Neural cell (in vitro differentiated cells): ENCODE measurements at regions not wholly inside any gene's neighbourhood (a gene's known extent, or its start where the extent isn't known, plus 50 kb on each side); places are given as distances from the start of the nearest gene placed in this dataset.

Source experiments
- H2AFZ ChIP-seq: fragments of 200-600, 300-800 bp; sonication (generic), shearing (Covaris generic); 2 replicates; pipeline ENCODE4 v1.6.0; 2014; ENCODE audit warnings: low read depth, mild to moderate bottlenecking, antibody characterized with exemption, low read length, moderate library complexity
- H3F3A ChIP-seq: fragments of 200-600 bp; shearing (Covaris generic); 2 replicates; pipeline ENCODE4 v1.6.1; 2016; ENCODE audit warnings: mild to moderate bottlenecking, moderate library complexity, mixed read lengths, antibody characterized with exemption, low read length; ENCODE audit not compliant: insufficient read depth, poor library complexity, severe bottlenecking
- H3K27ac ChIP-seq: fragments of 200-600, 300-800 bp; sonication (generic), shearing (Covaris generic); 2 replicates; pipeline ENCODE4 v1.5.1; 2014; ENCODE audit warnings: mild to moderate bottlenecking, low read length, moderate library complexity
- H3K27me3 ChIP-seq: fragments of 300-800, 200-600 bp; sonication (generic), shearing (Covaris generic); 2 replicates; pipeline ENCODE4 v1.6.0; 2014; ENCODE audit warnings: mild to moderate bottlenecking, low read depth, low read length, moderate library complexity; ENCODE audit not compliant: insufficient read depth
- H3K36me3 ChIP-seq: fragments of 300-800, 200-600 bp; sonication (generic), shearing (Covaris generic); 2 replicates; pipeline ENCODE4 v1.5.1; 2014; ENCODE audit warnings: mild to moderate bottlenecking, antibody characterized with exemption, low read length, moderate library complexity; ENCODE audit not compliant: insufficient read depth
- H3K4me2 ChIP-seq: fragments of 300-800, 200-600 bp; sonication (generic), shearing (Covaris generic); 2 replicates; pipeline ENCODE4 v1.6.0; 2014; ENCODE audit warnings: mild to moderate bottlenecking, low read length
- H3K4me3 ChIP-seq: fragments of 300-800, 200-600 bp; sonication (generic), shearing (Covaris generic); 2 replicates; pipeline ENCODE4 v1.5.1; 2014; ENCODE audit warnings: mild to moderate bottlenecking, low read length, moderate library complexity
- H3K79me2 ChIP-seq: fragments of 200-600 bp; shearing (Covaris generic); replicated peaks from 2 replicates; pipeline ENCODE4 v1.6.0; 2014; ENCODE audit warnings: mild to moderate bottlenecking, low read length, moderate library complexity; ENCODE audit not compliant: insufficient read depth
- H3K9ac ChIP-seq: fragments of 300-800, 200-600 bp; sonication (generic), shearing (Covaris generic); 2 replicates; pipeline ENCODE4 v1.6.1; 2016; ENCODE audit warnings: mild to moderate bottlenecking, low read length, mixed read lengths
- H3K9me2 ChIP-seq: fragments of 200-600 bp; shearing (Covaris generic); 2 replicates; pipeline ENCODE4 v1.6.1; 2016; ENCODE audit warnings: mild to moderate bottlenecking, low read length, mixed read lengths; ENCODE audit not compliant: insufficient read depth
- H3K9me3 ChIP-seq: fragments of 200-600, 300-800 bp; sonication (generic), shearing (Covaris generic); 2 replicates; pipeline ENCODE4 v1.6.1; 2016; ENCODE audit warnings: mild to moderate bottlenecking, mixed run types, low read length, moderate library complexity, mixed read lengths
- H4K20me1 ChIP-seq: fragments of 200-600 bp; shearing (Covaris generic); 2 replicates; pipeline ENCODE4 v1.6.1; 2016; ENCODE audit warnings: mild to moderate bottlenecking, mixed run types; ENCODE audit not compliant: insufficient read depth
- CTCF ChIP-seq: fragments of 450-650 bp; IDR thresholded peaks from 2 replicates; pipeline ENCODE4 v1.5.1; 2014; ENCODE audit warnings: antibody characterized with exemption, mild to moderate bottlenecking, moderate library complexity; ENCODE audit not compliant: poor library complexity, severe bottlenecking
- EP300 ChIP-seq: fragments of 450-650 bp; conservative IDR thresholded peaks from 2 replicates; pipeline ENCODE4 v1.6.1; 2014; ENCODE audit warnings: antibody characterized with exemption, mild to moderate bottlenecking, moderate library complexity; ENCODE audit not compliant: poor library complexity, severe bottlenecking
- EZH2 ChIP-seq: fragments of 200-600, 300-800 bp; shearing (Covaris generic), sonication (generic); IDR thresholded peaks from 2 replicates; pipeline ENCODE4 v1.6.1; 2014; ENCODE audit warnings: antibody characterized with exemption, low read length, borderline replicate concordance, mild to moderate bottlenecking; ENCODE audit not compliant: insufficient read depth, poor library complexity, severe bottlenecking
- MXI1 ChIP-seq: fragments of 450-650 bp; conservative IDR thresholded peaks from 2 replicates; pipeline ENCODE4 v1.6.1; 2014; ENCODE audit warnings: antibody characterized with exemption, mild to moderate bottlenecking; ENCODE audit not compliant: poor library complexity, severe bottlenecking
- POLR2AphosphoS5 ChIP-seq: IDR thresholded peaks from 2 replicates; pipeline ENCODE4 v1.6.1; 2012
- RAD21 ChIP-seq: fragments of 450-650 bp; conservative IDR thresholded peaks from 2 replicates; pipeline ENCODE4 v1.6.1; 2014; ENCODE audit warnings: antibody characterized with exemption, mild to moderate bottlenecking, moderate library complexity
- REST ChIP-seq: IDR thresholded peaks from 2 replicates; pipeline ENCODE4 v1.6.1; 2012; ENCODE audit warnings: borderline replicate concordance
- SMC3 ChIP-seq: fragments of 450-650 bp; conservative IDR thresholded peaks from 2 replicates; pipeline ENCODE4 v1.6.1; 2014; ENCODE audit warnings: antibody characterized with exemption, mild to moderate bottlenecking, moderate library complexity; ENCODE audit not compliant: poor library complexity
- TAF1 ChIP-seq: IDR thresholded peaks from 2 replicates; pipeline ENCODE4 v1.6.1; 2012; ENCODE audit warnings: low read depth

- H3K4me3 ChIP-seq, result no peak overlapping the region
- H3K4me2 ChIP-seq, result no peak overlapping the region
- no peak overlapping the region for H3K27ac ChIP-seq
- no peaks in the 10 kb centered on the region for H3K79me2 ChIP-seq
- TF ChIP-seq TAF1, result no peak
- TF ChIP-seq REST, result no peak
- TF ChIP-seq SMC3, result no peak
- no peak for TF ChIP-seq CTCF
- no peak for TF ChIP-seq MXI1
- no peak for TF ChIP-seq RAD21
- no peak for TF ChIP-seq EZH2
- no peak for TF ChIP-seq EP300
- TF ChIP-seq POLR2AphosphoS5, result no peak
- H3K27me3 ChIP-seq, result no peaks in the 10 kb centered on the region
- no peaks in the 10 kb centered on the region for H4K20me1 ChIP-seq
- H3K9ac ChIP-seq, result no peak overlapping the region
- no peaks in the 10 kb centered on the region for H3F3A ChIP-seq
- no peaks in the 10 kb centered on the region for H3K9me3 ChIP-seq
- no peaks in the 10 kb centered on the region for H3K36me3 ChIP-seq
- no peak overlapping the region for H2AFZ ChIP-seq
- H3K9me2 ChIP-seq, result no peaks in the 10 kb centered on the region
Measured at GRCh38 chr9:38216572-38216971, 147.5 kb upstream of the SHB start.

GRCh38 chr9:38215465-38215864 lies 146.4 kb upstream of the SHB start:
- no peak overlapping the region for H3K27ac ChIP-seq

More at GRCh38 chr9:38215465-38215864, 146.4 kb upstream of the SHB start:
- Histone ChIP-seq H3K79me2 (no peaks in the 10 kb centered on the region), H3K9ac (no peak overlapping the region), H3K27me3 (no peaks in the 10 kb centered on the region), H4K20me1 (no peaks in the 10 kb centered on the region), H2AFZ (no peak overlapping the region), H3K4me2 (no peak overlapping the region), H3F3A (no peaks in the 10 kb centered on the region), H3K4me3 (no peak overlapping the region), H3K9me3 (no peaks in the 10 kb centered on the region), H3K9me2 (no peaks in the 10 kb centered on the region), H3K36me3 (no peaks in the 10 kb centered on the region)
- TF ChIP-seq SMC3 (no peak), REST (no peak), EP300 (no peak), EZH2 (no peak), POLR2AphosphoS5 (no peak), MXI1 (no peak), CTCF (no peak), TAF1 (no peak), RAD21 (no peak)
